CD14-positive monocyte (primary cell): ENCODE measurements at regions not wholly inside any gene's neighbourhood (a gene's known extent, or its start where the extent isn't known, plus 50 kb on each side); places are given as distances from the start of the nearest gene placed in this dataset.

Experiments
- DNase-seq, 3 donors: peaks; one replicate each; pipeline ENCODE4 v3.0.0-alpha.2; 2011 to 2022
- H2AFZ ChIP-seq: 2 replicates; pipeline ENCODE4 v1.6.0; 2012; ENCODE audit warnings: mild to moderate bottlenecking, low read depth, low read length, inconsistent platforms; ENCODE audit not compliant: insufficient read depth, poor library complexity, severe bottlenecking
- H3K27ac ChIP-seq, 2 donors: 1 replicate in 1 of 2; 2 replicates in 1 of 2; pipeline ENCODE4 v1.5.1; 2012 to 2013; ENCODE audit warnings: low read length in 2 of 2, control low read depth in 1 of 2, inconsistent platforms in 1 of 2, low read depth in 1 of 2, mild to moderate bottlenecking in 1 of 2
- H3K27me3 ChIP-seq, 2 donors: one replicate each; pipeline versions ENCODE4 v1.6.0 to v1.6.1; 2011 to 2013; ENCODE audit warnings: low read length in 2 of 2; ENCODE audit not compliant: control insufficient read depth in 2 of 2, insufficient read depth in 2 of 2
- H3K36me3 ChIP-seq, 2 donors: replicated peaks in 1 of 2; 1 replicate in 1 of 2; 2 replicates in 1 of 2; pipeline versions ENCODE4 v1.5.1 to v1.6.1; 2012 to 2013; ENCODE audit warnings: low read length in 2 of 2, control low read depth in 1 of 2, inconsistent platforms in 1 of 2, mild to moderate bottlenecking in 1 of 2; ENCODE audit not compliant: insufficient read depth in 2 of 2, control insufficient read depth in 1 of 2
- H3K4me1 ChIP-seq, 2 donors: 1 replicate in 1 of 2; 2 replicates in 1 of 2; pipeline versions ENCODE4 v1.5.1 to v1.6.1; 2012 to 2013; ENCODE audit warnings: low read length in 2 of 2, control low read depth in 1 of 2, inconsistent platforms in 1 of 2, mild to moderate bottlenecking in 1 of 2, moderate library complexity in 1 of 2; ENCODE audit not compliant: insufficient read depth in 2 of 2, control insufficient read depth in 1 of 2
- H3K4me2 ChIP-seq: replicated peaks from 2 replicates; pipeline ENCODE3; 2012; ENCODE audit warnings: low read length, moderate library complexity, mild to moderate bottlenecking; ENCODE audit not compliant: poor library complexity, severe bottlenecking; ENCODE audit errors: extremely low read depth
- H3K4me3 ChIP-seq, 3 experiments: fragments of 200-600 bp in 1 of 3; sonication (generic) in 1 of 3; replicated peaks in 1 of 3; 1 replicate in 2 of 3; 2 replicates in 1 of 3; pipeline ENCODE4 v1.5.1; 2011 to 2013; ENCODE audit warnings: low read length in 3 of 3, mild to moderate bottlenecking in 3 of 3, control low read depth in 2 of 3, low read depth in 2 of 3, inconsistent platforms in 1 of 3, moderate library complexity in 1 of 3
- H3K79me2 ChIP-seq: 2 replicates; pipeline ENCODE4 v1.6.0; 2012; ENCODE audit warnings: mild to moderate bottlenecking, control low read depth, inconsistent platforms, low read length, moderate library complexity; ENCODE audit not compliant: insufficient read depth
- H3K9ac ChIP-seq: 2 replicates; pipeline ENCODE4 v1.6.0; 2017; ENCODE audit warnings: low read length, mild to moderate bottlenecking; ENCODE audit not compliant: insufficient read depth, poor library complexity, severe bottlenecking
- H3K9me3 ChIP-seq, 2 donors: replicated peaks in 1 of 2; 1 replicate in 1 of 2; 2 replicates in 1 of 2; pipeline versions ENCODE4 v1.5.1 to v1.6.1; 2012 to 2013; ENCODE audit warnings: low read length in 2 of 2, control low read depth in 1 of 2; ENCODE audit not compliant: control insufficient read depth in 1 of 2, insufficient read depth in 1 of 2
- H4K20me1 ChIP-seq: 2 replicates; pipeline ENCODE4 v1.6.0; 2012; ENCODE audit warnings: mild to moderate bottlenecking, low read length, control low read depth, moderate library complexity; ENCODE audit not compliant: insufficient read depth
- H3K27ac Mint-ChIP-seq, 7 donors: one replicate each; pipeline ENCODE4 v1.8.0; 2020; ENCODE audit warnings: mild to moderate bottlenecking in 7 of 7, mixed read lengths in 7 of 7, moderate library complexity in 6 of 7, inconsistent platforms in 2 of 7
- H3K27me3 Mint-ChIP-seq, 3 donors: one replicate each; pipeline ENCODE4 v1.8.0; 2021 to 2022; ENCODE audit warnings: low read depth in 3 of 3, mild to moderate bottlenecking in 3 of 3, mixed read lengths in 3 of 3, moderate library complexity in 3 of 3, inconsistent platforms in 1 of 3
- H3K36me3 Mint-ChIP-seq, 2 donors: one replicate each; pipeline ENCODE4 v1.8.0; 2020; ENCODE audit warnings: mixed read lengths in 2 of 2, inconsistent platforms in 1 of 2, mild to moderate bottlenecking in 1 of 2
- H3K4me1 Mint-ChIP-seq: one replicate; pipeline ENCODE4 v1.8.0; 2020; ENCODE audit warnings: mild to moderate bottlenecking, mixed read lengths
- H3K4me3 Mint-ChIP-seq, 2 donors: one replicate each; pipeline ENCODE4 v1.8.0; 2020; ENCODE audit warnings: mild to moderate bottlenecking in 2 of 2, mixed read lengths in 2 of 2, moderate library complexity in 1 of 2
- H3K9me3 Mint-ChIP-seq, 7 donors: one replicate each; pipeline ENCODE4 v1.8.0; 2020 to 2022; ENCODE audit warnings: mixed read lengths in 7 of 7, mild to moderate bottlenecking in 6 of 7, moderate library complexity in 6 of 7, inconsistent platforms in 2 of 7
- CTCF ChIP-seq: fragments of 200-600 bp; IDR thresholded peaks from one replicate; pipeline ENCODE4 v1.8.0; 2022; ENCODE audit warnings: antibody characterized with exemption, mild to moderate bottlenecking
- WGBS: methylation state at CpG from one replicate; pipeline ENCODE4 v1.1.5; 2013; ENCODE audit warnings: missing lambda C conversion rate; ENCODE audit not compliant: insufficient coverage; 5-methylcytosine and 5-hydroxymethylcytosine counted together
- intact Hi-C, 2 donors: fragments of 100-400 bp; cut with micrococcal nuclease; formaldehyde crosslinking; loops; one replicate each; pipeline versions ENCODE4 v1.15.0 to v1.15.1; 2023

- no peaks in the 10 kb centered on the region for H3K36me3 ChIP-seq
- no peak overlapping the region for H3K27ac ChIP-seq
- H3K4me1 ChIP-seq = no peaks in the 10 kb centered on the region
- H3K79me2 ChIP-seq = no peaks in the 10 kb centered on the region
- peaks cover 0 to 32% of the 10 kb centered on the region in 2 donors for H3K27me3 ChIP-seq
- TF ChIP-seq CTCF = no peak
- no peak overlapping the region for H3K4me3 ChIP-seq
- no peaks in the 10 kb centered on the region for H3K36me3 Mint-ChIP-seq
- intact Hi-C loops = no loop called here
- no peak overlapping the region for H2AFZ ChIP-seq
- H3K4me3 Mint-ChIP-seq = peak overlapping the region in 1 of 2 donors; percentile 64
- no peak overlapping the region for H3K27ac Mint-ChIP-seq
- H4K20me1 ChIP-seq = no peaks in the 10 kb centered on the region
- H3K4me1 Mint-ChIP-seq = no peaks in the 10 kb centered on the region
- 84% methylated on average over 14 of the region's 23 CpGs for WGBS
- no peak overlapping the region for H3K9ac ChIP-seq
- no peak overlapping the region for H3K4me2 ChIP-seq
- H3K9me3 ChIP-seq = no peaks in the 10 kb centered on the region
- peaks cover 0 to 7% (median 2%) of the 10 kb centered on the region in 7 donors for H3K9me3 Mint-ChIP-seq
- peaks cover 24 to 36% (median 29%) of the 10 kb centered on the region in 3 donors for H3K27me3 Mint-ChIP-seq
- no peak for DNase-seq
These were observed 387.2 kb downstream of the SEC14L1 start for GRCh38 chr17:77527836-77528505.

DNA sequence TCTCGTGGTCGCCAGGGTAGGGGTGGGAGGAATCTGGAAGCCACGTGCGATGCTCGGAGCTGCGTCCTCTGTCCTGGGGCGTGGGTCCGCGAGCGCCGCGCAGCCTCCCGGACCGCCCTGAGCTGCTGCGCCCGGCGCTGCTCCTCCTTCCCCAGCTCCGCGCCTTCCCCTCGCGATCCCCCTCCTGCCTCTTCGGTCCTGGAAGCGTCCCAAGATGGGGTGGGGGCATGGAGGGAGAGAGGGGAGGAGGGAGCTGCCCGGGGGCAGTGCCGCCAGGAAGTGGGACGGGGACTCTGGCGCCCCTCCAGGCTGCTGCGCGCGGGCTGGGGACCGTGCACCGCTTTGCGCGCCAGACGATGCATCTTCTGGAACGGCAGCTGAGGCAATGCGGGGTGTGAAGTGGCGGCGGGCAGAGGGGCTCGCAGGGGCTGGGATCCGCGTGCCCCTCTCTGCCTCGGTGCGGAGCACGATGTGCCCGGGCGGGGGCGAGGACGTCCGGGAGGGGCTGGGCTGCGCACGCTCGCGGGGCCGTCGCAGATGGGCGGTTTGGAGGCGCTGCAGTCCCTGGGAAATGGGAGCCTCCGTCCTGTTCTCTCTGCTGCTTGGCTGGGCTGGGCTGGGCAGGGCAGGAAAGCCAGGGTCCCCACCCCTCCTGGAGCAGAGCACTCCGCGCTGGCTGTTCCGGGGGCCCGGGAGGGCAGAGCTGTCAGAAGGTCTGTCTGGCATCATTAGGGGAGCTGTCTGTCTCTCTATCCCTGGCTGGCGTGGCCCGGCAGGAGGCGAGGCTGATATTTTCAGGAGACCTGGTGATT lies 388.0 kb downstream of the SEC14L1 start:
- TF ChIP-seq CTCF = no peak
- H2AFZ ChIP-seq = no peak overlapping the region
- DNase-seq = no peak

More for the DNA sequence above, 388.0 kb downstream of the SEC14L1 start:
- no peaks in the 10 kb centered on the region for H4K20me1 ChIP-seq
- no peak overlapping the region for H3K27ac ChIP-seq
- H3K36me3 ChIP-seq = no peaks in the 10 kb centered on the region
- 4% methylated on average over 52 of the region's 66 CpGs for WGBS
- H3K9ac ChIP-seq = no peak overlapping the region
- intact Hi-C loops = no loop called here
- H3K36me3 Mint-ChIP-seq = no peaks in the 10 kb centered on the region
- H3K27me3 ChIP-seq = peaks cover 0 to 32% of the 10 kb centered on the region in 2 donors
- H3K79me2 ChIP-seq = no peaks in the 10 kb centered on the region
- no peaks in the 10 kb centered on the region for H3K4me1 ChIP-seq
- H3K27ac Mint-ChIP-seq = no peak overlapping the region
- H3K9me3 Mint-ChIP-seq = peaks cover 0 to 8% (median 4%) of the 10 kb centered on the region in 7 donors
- peaks cover 0 to under 1% of the 10 kb centered on the region in 2 donors for H3K9me3 ChIP-seq
- H3K27me3 Mint-ChIP-seq = peaks cover 23 to 36% (median 29%) of the 10 kb centered on the region in 3 donors
- H3K4me3 ChIP-seq = no peak overlapping the region
- H3K4me3 Mint-ChIP-seq = peak overlapping the region in 1 of 2 donors; percentile 80
- no peaks in the 10 kb centered on the region for H3K4me1 Mint-ChIP-seq
- H3K4me2 ChIP-seq = peak overlapping the region; percentile 21
